GM23338 (cell line): ENCODE measurements at regions not wholly inside any gene's neighbourhood (a gene's known extent, or its start where the extent isn't known, plus 50 kb on each side); places are given as distances from the start of the nearest gene placed in this dataset.

Experiments used
- EZH2 ChIP-seq: fragments of 200-600 bp; sonication (generic); IDR thresholded peaks from one replicate; pipeline ENCODE4 v1.8.0; 2017; ENCODE audit warnings: antibody characterized with exemption, mild to moderate bottlenecking, low read depth; ENCODE audit not compliant: unreplicated experiment
- POLR2AphosphoS5 ChIP-seq: IDR thresholded peaks from 2 replicates; pipeline ENCODE4 v1.6.1; 2016; ENCODE audit warnings: antibody characterized with exemption, low read depth
- TF ChIP-seq, protein P1 (sequence below), 2 experiments: fragments of 200-600 bp in 1 of 2; sonication (generic) in 1 of 2; conservative IDR thresholded peaks; 2 replicates each; pipeline versions ENCODE4 v1.5.1 to v1.6.1; 2016 to 2017; ENCODE audit warnings: antibody characterized with exemption in 2 of 2, low read depth in 2 of 2, mild to moderate bottlenecking in 2 of 2, moderate library complexity in 1 of 2
- TF ChIP-seq, protein P2 (sequence below): IDR thresholded peaks from one replicate; pipeline ENCODE4 v1.6.1; 2018; ENCODE audit warnings: antibody characterized with exemption; ENCODE audit not compliant: unreplicated experiment

DNA sequence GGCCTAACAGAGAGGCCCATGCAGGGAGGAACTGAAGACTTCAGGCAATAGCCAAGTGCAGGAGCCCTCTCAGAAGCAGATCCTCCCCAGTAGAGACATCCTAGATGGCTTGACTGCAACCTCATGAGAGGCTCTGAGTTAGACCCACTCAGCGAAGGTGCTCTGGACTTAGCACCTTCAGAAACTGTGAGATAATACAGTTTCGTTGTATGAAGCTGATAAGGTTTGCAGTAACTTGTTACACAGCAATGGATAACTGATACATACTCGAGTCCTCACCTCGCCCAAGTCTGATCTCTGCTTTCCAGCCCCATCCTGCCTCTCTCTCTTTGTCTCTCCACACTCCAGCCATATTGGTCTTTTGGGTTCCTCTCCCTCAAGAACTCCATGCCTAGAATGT, 136.4 kb upstream of the EEPD1 start:
- TF ChIP-seq, protein P1, sequence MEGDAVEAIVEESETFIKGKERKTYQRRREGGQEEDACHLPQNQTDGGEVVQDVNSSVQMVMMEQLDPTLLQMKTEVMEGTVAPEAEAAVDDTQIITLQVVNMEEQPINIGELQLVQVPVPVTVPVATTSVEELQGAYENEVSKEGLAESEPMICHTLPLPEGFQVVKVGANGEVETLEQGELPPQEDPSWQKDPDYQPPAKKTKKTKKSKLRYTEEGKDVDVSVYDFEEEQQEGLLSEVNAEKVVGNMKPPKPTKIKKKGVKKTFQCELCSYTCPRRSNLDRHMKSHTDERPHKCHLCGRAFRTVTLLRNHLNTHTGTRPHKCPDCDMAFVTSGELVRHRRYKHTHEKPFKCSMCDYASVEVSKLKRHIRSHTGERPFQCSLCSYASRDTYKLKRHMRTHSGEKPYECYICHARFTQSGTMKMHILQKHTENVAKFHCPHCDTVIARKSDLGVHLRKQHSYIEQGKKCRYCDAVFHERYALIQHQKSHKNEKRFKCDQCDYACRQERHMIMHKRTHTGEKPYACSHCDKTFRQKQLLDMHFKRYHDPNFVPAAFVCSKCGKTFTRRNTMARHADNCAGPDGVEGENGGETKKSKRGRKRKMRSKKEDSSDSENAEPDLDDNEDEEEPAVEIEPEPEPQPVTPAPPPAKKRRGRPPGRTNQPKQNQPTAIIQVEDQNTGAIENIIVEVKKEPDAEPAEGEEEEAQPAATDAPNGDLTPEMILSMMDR (conservative IDR thresholded peaks at IDR 0.05; ENCODE audit: low read depth in 2 of 2) = no peak
- TF ChIP-seq, protein P2, sequence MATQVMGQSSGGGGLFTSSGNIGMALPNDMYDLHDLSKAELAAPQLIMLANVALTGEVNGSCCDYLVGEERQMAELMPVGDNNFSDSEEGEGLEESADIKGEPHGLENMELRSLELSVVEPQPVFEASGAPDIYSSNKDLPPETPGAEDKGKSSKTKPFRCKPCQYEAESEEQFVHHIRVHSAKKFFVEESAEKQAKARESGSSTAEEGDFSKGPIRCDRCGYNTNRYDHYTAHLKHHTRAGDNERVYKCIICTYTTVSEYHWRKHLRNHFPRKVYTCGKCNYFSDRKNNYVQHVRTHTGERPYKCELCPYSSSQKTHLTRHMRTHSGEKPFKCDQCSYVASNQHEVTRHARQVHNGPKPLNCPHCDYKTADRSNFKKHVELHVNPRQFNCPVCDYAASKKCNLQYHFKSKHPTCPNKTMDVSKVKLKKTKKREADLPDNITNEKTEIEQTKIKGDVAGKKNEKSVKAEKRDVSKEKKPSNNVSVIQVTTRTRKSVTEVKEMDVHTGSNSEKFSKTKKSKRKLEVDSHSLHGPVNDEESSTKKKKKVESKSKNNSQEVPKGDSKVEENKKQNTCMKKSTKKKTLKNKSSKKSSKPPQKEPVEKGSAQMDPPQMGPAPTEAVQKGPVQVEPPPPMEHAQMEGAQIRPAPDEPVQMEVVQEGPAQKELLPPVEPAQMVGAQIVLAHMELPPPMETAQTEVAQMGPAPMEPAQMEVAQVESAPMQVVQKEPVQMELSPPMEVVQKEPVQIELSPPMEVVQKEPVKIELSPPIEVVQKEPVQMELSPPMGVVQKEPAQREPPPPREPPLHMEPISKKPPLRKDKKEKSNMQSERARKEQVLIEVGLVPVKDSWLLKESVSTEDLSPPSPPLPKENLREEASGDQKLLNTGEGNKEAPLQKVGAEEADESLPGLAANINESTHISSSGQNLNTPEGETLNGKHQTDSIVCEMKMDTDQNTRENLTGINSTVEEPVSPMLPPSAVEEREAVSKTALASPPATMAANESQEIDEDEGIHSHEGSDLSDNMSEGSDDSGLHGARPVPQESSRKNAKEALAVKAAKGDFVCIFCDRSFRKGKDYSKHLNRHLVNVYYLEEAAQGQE = no peak
- no peak for TF ChIP-seq EZH2
- TF ChIP-seq POLR2AphosphoS5 = no peak
